HT-29 (cell line): ENCODE measurements at regions not wholly inside any gene's neighbourhood (a gene's known extent, or its start where the extent isn't known, plus 50 kb on each side); places are given as distances from the start of the nearest gene placed in this dataset.

ENCODE experiments used
- DNase-seq: peaks from one replicate; pipeline ENCODE4 v3.0.0-alpha.2; 2015; ENCODE audit warnings: low spot score

GRCh38 chr6:139825935-139826374, 451.5 kb upstream of the CITED2 start:
- DNase-seq: no peak

- DNase-seq: no peak
These were observed 450.4 kb upstream of the CITED2 start for GRCh38 chr6:139824864-139825263.

GRCh38 chr6:139823808-139824126, 449.3 kb upstream of the CITED2 start:
- DNase-seq: no peak

GRCh38 chr6:139823099-139823807, 448.8 kb upstream of the CITED2 start:
- DNase-seq: no peak

- DNase-seq: no peak
These were observed 447.3 kb upstream of the CITED2 start for GRCh38 chr6:139821676-139822223.

GRCh38 chr6:139820210-139820609, 445.8 kb upstream of the CITED2 start:
- peak; percentile 6 for DNase-seq

- DNase-seq: no peak
These were observed 445.3 kb upstream of the CITED2 start for GRCh38 chr6:139819776-139820175.

GRCh38 chr6:139812939-139813338, 438.5 kb upstream of the CITED2 start:
- DNase-seq: no peak

- peak; percentile 22 for DNase-seq
These were observed 427.3 kb upstream of the CITED2 start for GRCh38 chr6:139801571-139802321.

- DNase-seq: no peak
These were observed 426.4 kb upstream of the CITED2 start for GRCh38 chr6:139800837-139801236.

GRCh38 chr6:139790527-139790926, 416.1 kb upstream of the CITED2 start:
- DNase-seq: no peak

GRCh38 chr6:139784222-139784769, 409.8 kb upstream of the CITED2 start:
- DNase-seq: no peak

- DNase-seq: no peak
These were observed 405.7 kb upstream of the CITED2 start for GRCh38 chr6:139779988-139780774.

- DNase-seq: no peak
These were observed 404.2 kb upstream of the CITED2 start for GRCh38 chr6:139778688-139779087.

- DNase-seq: no peak
These were observed 403.7 kb upstream of the CITED2 start for GRCh38 chr6:139778106-139778505.

- DNase-seq: no peak
These were observed 402.9 kb upstream of the CITED2 start for GRCh38 chr6:139777202-139777970.

GRCh38 chr6:139776041-139776440, 401.6 kb upstream of the CITED2 start:
- DNase-seq: no peak

- no peak for DNase-seq
These were observed 393.7 kb upstream of the CITED2 start for GRCh38 chr6:139768196-139768595.

GRCh38 chr6:139766796-139767195, 392.3 kb upstream of the CITED2 start:
- no peak for DNase-seq

- DNase-seq: peak; percentile 68
These were observed 391.4 kb upstream of the CITED2 start for GRCh38 chr6:139765825-139766285.

GRCh38 chr6:139764498-139764986, 390.1 kb upstream of the CITED2 start:
- peak; percentile 23 for DNase-seq
